ENCODE measurements at regions not wholly inside any gene's neighbourhood (a gene's known extent, or its start where the extent isn't known, plus 50 kb on each side); places are given as distances from the start of the nearest gene placed in this dataset.
"Not testable (repeated sequence)": the region's sequence is repeated elsewhere in the genome, so short reads cannot be mapped to it uniquely, and the experiment has no call there.

DNA sequence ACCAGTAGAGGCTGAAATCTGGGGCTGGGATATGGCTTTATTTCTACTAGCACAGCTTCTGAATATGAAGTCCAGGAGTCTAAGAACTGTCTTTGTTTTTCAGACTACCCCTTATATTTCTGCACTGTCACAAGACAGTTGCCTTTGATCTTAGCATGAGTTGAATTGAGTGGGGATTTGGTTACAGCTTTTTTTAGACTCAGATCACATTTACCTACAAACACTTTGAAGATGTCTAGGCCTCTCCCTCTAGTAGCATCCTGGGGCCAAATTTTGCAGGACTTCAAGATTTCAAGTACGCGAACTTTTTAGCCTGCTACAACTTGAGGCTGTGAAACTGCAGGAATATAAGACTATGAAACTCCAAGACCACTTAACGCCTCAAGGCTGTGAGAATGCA lies 240.2 kb downstream of the NEBL start:
- DNase-seq (ENCODE audit: low spot score): no peak

DNA sequence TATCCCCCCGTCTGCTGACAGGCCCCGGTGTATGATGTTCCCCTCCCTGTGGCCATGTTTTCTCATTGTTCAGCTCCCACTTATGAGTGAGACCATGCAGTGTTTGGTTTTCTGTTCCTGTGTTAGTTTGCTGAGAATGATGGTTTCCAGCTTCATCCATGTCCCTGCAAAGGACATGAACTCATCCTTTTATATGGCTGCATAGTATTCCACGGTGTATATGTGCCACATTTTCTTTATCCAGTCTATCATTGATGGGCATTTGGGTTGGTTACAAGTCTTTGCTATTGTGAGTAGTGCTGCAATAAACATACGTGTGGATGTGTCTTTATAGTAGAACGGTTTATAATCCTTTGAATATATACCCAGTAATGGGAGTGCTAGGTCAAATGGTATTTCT lies 244.7 kb downstream of the NEBL start:
- not testable (repeated sequence) for DNase-seq (ENCODE audit: low spot score)

DNA sequence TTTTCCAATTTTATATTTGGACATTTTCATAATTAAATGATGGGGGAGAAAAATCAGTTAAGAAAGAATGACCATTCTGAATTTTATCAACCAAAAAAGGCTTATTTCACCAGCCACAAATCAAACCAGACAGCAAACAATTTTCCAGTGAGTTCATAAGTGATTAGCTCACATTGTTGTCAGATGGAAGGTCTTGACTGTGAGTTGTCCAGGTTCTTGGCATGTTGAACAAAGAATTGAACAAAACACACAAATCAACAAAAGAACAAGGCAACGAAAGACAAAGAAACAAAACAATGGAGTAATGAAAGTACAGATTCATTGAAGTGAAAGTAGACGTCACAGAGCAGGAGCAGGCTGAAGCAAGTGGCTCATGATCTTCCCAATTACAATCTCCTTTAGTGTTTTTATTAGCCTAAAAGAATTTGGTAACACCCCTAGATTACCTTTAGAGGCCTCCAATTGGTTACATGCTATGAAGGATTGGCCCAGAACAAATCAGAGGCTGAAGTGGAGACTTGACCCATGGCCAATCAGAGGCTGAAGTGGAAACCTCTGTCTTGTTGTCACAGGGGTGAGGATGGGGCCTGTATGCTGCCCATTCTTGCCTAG lies 248.7 kb downstream of the NEBL start:
- no peak for DNase-seq (ENCODE audit: low spot score)

DNA sequence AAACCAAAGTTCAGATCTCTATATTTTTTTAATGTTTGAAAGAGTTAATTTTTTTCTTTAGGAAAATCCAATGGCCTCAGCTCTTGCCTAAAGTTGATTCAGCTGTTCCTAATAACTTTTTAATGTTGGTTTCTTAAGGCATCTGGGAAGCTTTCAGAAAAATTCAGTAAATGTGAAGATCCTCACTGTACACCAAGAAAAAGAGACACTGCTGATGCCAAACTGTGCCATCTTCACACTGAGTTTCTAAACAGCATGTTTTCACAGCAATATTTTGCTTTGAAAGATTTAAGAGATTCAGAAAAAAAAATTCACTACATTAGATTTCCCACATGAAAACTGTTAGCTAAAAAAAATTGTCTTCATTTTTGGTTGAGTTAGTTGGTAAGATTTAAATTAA lies 249.4 kb downstream of the NEBL start:
- DNase-seq (ENCODE audit: low spot score): no peak

DNA sequence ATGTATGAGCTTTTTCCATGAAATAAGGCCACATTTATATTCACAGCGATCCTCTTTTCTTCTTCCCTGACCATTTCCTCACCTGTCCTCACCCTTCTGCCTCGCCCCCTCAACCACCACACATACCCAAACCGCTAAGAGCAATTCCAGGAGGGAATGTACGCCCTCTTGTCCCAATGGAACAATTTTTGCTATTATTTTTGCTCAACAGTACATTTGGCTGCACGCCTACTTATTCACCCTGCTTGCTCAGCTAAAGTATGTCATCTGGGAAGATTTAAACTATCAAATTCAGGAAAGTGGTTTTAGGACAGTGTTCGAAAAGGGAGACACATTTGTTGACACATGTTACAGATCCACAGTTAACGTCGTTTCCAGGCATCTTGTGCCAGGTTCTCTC lies 252.7 kb downstream of the NEBL start:
- no peak for DNase-seq (ENCODE audit: low spot score)

DNA sequence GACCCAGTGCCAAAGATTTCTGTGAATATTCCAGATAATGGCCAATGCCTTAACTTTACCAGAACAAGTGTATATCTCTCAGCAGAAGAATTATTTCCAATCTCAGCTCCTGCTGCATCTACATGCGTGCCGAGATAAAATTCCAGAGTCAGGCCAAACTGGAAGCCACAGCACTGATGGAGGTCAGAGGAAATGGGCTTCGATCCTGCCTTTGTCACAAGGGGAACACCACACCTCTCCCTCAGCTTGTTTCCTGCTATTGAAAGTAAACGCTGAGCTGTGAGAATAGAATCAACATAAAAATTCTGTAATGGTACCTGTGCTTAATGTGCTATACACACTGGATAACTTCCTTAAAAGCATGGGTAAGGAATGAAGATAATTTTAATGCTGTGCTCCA lies 255.5 kb downstream of the NEBL start:
- DNase-seq (ENCODE audit: low spot score): no peak

DNA sequence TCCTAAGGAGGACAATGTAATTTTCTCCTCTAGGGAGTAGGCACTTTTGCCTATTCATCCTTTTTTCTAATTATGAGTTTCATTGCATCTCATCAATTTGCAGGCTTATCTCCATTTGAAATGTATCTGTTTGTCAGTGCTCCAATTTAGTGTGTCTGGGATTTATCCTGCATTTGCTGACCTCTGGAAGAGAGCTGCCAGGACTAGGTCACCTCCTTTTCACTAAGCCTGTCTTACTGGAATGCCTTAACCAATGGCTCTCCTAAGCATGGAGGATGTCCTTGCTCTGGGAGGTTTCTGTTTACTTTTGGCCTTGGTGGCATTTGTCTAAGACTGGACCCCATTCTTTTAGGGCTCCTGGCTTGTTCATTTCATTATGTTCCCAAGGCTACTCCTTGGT lies 261.5 kb downstream of the NEBL start:
- DNase-seq (ENCODE audit: low spot score): no peak

- no peak for DNase-seq (ENCODE audit: low spot score)
These were observed 262.3 kb downstream of the NEBL start for GRCh38 chr10:20634839-20635238.

GRCh38 chr10:20633714-20634113 lies 263.4 kb downstream of the NEBL start:
- DNase-seq (ENCODE audit: low spot score): no peak

DNA sequence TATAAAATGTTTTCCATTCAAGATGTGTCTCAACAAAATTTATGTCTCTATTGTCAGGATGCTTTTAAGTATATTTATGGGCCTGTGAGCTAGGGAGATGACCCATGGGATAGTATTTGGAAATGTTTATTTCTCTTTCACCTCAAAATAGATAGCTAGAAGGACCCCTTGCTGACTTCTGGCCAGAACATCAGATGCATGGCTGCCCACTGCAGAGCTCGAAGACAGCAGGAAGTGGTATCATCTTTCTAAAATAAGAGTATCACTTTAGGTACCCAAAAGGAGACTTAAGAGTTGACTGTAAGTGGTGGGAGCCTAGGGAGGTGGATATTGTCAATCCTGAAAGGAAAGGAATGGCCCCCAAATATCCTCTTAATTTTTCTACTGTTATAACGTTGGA lies 264.4 kb downstream of the NEBL start:
- DNase-seq (ENCODE audit: low spot score): no peak

DNA sequence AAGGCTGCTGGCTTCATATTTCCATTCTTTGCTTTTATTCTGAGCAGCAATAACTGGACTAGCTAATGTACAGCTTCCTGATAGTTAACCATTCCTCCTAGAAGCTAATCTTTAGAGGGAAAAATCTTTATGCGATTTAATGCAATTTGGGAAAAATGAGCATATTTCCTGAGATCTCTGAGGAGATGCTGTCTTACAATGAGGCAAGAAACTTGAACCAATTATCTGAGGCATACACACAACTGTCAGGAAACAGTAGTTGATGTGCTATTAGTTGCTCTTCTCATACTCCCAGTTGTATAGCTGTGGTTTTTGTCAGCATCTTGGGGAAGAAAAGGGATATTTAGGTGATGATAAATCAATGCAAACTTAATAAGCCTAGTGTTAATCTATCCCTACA lies 265.9 kb downstream of the NEBL start:
- no peak for DNase-seq (ENCODE audit: low spot score)

DNA sequence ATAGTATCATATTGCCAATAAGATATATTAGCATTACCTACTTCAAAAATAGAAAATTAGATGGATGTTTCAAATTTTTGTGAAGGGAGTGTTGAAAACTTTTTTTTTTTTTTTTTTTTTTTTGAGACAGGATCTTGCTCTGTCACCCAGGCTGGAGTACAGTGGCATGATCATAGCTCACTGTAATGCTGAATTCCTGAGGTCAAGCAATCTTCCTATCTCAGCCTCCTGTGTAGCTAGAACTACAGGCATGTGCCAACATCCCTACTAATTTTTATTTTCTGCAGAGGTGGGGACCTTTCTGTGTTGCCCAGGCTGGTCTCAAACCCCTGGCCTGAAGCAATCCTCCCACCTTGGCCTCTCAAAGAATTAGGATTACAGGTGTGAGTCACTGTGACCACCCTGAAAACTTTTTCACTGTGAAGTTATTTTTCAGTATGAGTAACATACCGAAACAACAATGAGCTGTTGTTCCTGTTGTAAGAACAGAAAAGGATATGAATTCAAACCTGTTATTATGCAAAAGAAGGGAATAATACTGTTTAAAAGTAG lies 266.9 kb downstream of the NEBL start:
- DNase-seq (ENCODE audit: low spot score): no peak

DNA sequence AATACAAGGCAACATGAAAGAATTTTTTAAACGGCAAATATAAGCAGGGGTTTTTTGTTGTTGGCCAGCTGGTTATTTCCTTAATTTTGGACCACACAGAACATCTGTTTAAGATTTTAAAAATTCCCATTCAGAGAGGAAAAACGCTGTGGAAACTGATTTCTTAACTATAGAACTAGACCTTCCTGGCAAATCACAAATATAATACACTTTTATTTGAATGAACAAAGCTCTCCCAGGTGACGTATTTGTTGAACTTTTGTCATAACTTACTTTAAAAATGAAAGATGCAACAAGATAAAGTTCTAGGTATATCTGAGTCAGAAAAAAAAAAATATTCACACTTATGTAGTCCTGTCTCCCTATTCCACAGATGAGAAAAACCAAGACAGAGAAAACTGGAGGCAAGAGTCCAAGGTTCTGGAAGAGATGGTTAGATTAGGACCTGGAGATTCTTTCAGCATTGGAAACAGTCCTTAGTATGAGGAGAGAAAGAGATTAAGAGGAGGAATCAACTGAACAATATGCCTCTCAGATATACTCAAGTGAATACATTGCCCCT lies 269.1 kb downstream of the NEBL start:
- DNase-seq (ENCODE audit: low spot score): no peak

- no peak for DNase-seq (ENCODE audit: low spot score)
These were observed 270.0 kb downstream of the NEBL start for GRCh38 chr10:20627087-20627486.

- no peak for DNase-seq (ENCODE audit: low spot score)
These were observed 271.2 kb downstream of the NEBL start for GRCh38 chr10:20625868-20626267.

DNA sequence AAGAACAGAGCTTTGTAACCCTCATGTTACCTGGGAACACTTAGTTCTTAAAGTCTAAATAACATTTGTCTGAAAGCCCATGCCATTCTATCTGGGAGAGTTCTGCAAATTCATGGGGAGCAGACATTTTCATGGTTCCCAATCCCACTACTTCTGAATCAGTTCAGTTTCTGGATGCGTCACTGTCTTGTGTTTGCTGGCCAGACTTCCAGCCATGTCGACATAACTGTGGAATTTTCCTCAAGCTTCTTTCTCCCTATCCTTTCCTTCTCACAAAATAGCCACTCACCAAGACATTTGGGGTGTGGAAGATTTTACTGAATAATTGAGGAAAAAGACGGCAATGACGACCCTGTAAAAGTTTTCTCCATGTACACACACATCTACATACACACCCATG lies 272.5 kb downstream of the NEBL start:
- peak; percentile 60 for DNase-seq (ENCODE audit: low spot score)

DNA sequence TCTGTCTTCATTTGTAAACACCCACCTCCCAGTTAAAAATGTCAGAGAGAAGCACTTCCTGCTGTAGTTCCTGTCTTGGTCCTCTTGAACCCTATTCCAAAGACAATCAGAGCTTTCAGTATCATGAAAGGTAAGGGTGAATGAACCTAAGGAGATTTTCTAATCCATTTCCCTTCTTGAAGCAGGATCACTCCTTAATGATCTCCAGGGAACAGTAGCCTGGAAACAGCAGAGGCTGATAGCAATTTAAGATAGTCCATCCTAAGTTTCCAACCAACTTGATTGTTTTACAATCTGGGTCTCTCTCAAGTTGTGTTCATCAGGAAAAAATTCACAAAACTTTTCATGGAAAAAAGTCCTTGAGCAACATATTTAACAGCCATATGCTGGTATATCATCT lies 273.6 kb downstream of the NEBL start:
- DNase-seq (ENCODE audit: low spot score): no peak

GRCh38 chr10:20622531-20623211 lies 274.4 kb downstream of the NEBL start:
- peak; percentile 51 for DNase-seq (ENCODE audit: low spot score)

DNA sequence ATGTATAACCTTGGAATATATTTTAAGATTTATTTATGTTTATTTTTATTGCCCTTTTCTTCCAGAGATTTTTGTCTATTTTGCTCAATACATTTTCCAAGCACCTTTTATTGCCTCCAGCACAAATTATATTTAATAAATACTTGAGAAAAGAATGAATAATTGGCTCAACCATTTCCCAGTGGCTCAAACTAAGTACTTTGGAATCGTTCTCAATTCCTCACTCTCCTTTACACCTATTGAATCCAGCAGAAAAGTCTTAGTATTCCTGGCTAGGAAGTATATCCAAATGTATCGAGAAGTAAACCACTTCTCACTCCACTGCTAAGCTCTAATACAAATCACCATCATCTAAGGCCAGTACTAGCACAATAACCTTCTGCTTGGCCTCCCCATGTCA lies 276.1 kb downstream of the NEBL start:
- DNase-seq (ENCODE audit: low spot score): no peak

DNA sequence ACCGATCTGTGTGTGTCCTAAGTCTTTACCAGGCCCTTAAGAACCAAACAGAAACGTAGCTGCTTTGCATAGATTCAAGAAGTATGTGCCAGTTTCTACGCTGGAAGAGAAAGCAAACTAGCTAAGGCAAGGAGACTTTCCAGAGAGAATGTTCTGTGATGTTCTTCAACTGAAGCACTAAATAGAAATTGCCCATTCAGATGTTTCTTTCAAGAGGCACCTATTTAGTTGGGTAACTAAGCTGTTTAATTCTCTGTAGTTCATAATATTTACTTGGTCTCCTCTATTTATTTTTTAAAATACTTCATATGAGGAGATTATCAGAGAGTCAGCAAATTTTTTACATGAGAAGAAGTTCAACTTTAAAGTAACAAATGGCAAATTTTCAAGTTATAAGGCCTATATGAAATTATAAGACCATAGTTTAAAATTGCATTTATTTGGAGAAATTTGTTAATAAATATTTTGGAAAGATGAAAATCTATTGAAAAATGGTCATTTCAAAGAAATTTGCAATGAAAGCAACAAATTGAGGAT lies 279.0 kb downstream of the NEBL start:
- DNase-seq (ENCODE audit: low spot score): no peak

GRCh38 chr10:20616918-20617810 lies 279.9 kb downstream of the NEBL start:
- no peak for DNase-seq (ENCODE audit: low spot score)

DNA sequence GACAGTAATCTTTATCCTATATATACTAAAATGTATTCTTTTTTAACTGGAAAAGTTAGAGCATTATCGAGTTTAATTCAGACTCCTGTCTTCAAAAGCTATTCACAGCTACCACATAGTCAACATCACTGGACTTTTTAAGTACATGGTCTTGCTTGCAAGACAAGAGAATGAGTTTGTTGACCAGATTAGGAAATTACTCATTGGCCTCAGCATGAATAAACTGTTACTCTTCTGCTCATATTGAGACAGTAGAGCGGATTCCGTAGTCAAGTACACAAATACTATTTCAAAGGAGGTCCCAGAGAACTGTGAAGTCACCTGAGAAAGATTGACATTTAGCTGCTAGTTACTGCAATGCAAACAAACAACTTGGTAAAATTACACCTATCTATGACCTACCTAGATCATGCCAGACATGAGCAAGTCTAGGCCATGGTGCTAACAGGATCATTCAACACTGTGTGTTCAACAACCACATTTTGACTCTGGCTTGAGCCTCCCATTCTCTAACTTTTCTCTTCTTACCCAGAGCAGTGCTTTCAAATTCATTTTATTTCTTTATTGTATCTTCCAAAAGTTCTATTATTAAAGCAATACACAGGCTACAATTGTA lies 280.9 kb downstream of the NEBL start:
- DNase-seq (ENCODE audit: low spot score): no peak

All from AG08395 (cell line).